DOHH2 (cell line): ENCODE measurements at regions not wholly inside any gene's neighbourhood (a gene's known extent, or its start where the extent isn't known, plus 50 kb on each side); places are given as distances from the start of the nearest gene placed in this dataset.

Experiments used
- H3F3A ChIP-seq: fragments of 200-600 bp; sonication (generic), shearing (Covaris generic); 2 replicates; pipeline ENCODE4 v1.6.0; 2016; ENCODE audit warnings: antibody characterized with exemption, mild to moderate bottlenecking; ENCODE audit not compliant: control insufficient read depth, insufficient read depth
- H3K27ac ChIP-seq: fragments of 200-600 bp; sonication (generic); 2 replicates; pipeline ENCODE4 v1.5.1; 2014; ENCODE audit warnings: low read depth, mild to moderate bottlenecking, low read length, moderate library complexity
- H3K27me3 ChIP-seq: fragments of 200-600 bp; sonication (generic); 2 replicates; pipeline ENCODE4 v1.6.1; 2014; ENCODE audit warnings: mild to moderate bottlenecking, low read length, mixed read lengths; ENCODE audit not compliant: control insufficient read depth
- H3K36me3 ChIP-seq: fragments of 200-600 bp; sonication (generic); 2 replicates; pipeline ENCODE4 v1.6.1; 2014; ENCODE audit warnings: mild to moderate bottlenecking, low read length, moderate library complexity, mixed read lengths; ENCODE audit not compliant: control insufficient read depth
- H3K4me1 ChIP-seq: fragments of 200-600 bp; sonication (generic); 2 replicates; pipeline ENCODE4 v1.6.1; 2014; ENCODE audit warnings: mild to moderate bottlenecking, low read length, mixed read lengths; ENCODE audit not compliant: control insufficient read depth
- H3K4me2 ChIP-seq: fragments of 200-600 bp; sonication (generic); 2 replicates; pipeline ENCODE4 v1.6.0; 2014; ENCODE audit warnings: mild to moderate bottlenecking, low read length, moderate library complexity
- H3K4me3 ChIP-seq: fragments of 200-600 bp; sonication (generic); 2 replicates; pipeline ENCODE4 v1.5.1; 2014; ENCODE audit warnings: mild to moderate bottlenecking, low read length, mixed read lengths
- H3K79me2 ChIP-seq: fragments of 200-600 bp; sonication (generic); 2 replicates; pipeline ENCODE4 v1.6.1; 2014; ENCODE audit warnings: mild to moderate bottlenecking, low read length, mixed read lengths; ENCODE audit not compliant: control insufficient read depth
- H3K9me2 ChIP-seq: fragments of 200-600 bp; sonication (generic); replicated peaks from 2 replicates; pipeline ENCODE4 v1.6.1; 2014; ENCODE audit warnings: mild to moderate bottlenecking, low read length, mixed read lengths; ENCODE audit not compliant: control insufficient read depth
- H3K9me3 ChIP-seq: fragments of 200-600 bp; sonication (generic); 2 replicates; pipeline ENCODE4 v1.6.1; 2014; ENCODE audit warnings: antibody characterized with exemption, low read length, mixed read lengths; ENCODE audit not compliant: control insufficient read depth, insufficient read depth
- H4K20me1 ChIP-seq: fragments of 200-600 bp; sonication (generic); 2 replicates; pipeline ENCODE4 v1.6.0; 2014; ENCODE audit warnings: low read depth, mild to moderate bottlenecking, antibody characterized with exemption, low read length, moderate library complexity; ENCODE audit not compliant: control insufficient read depth, insufficient read depth
- EZH2phosphoT487 ChIP-seq: fragments of 200-600 bp; sonication (generic); IDR thresholded peaks from 2 replicates; pipeline ENCODE4 v1.6.1; 2017; ENCODE audit warnings: borderline replicate concordance, mild to moderate bottlenecking, antibody characterized with exemption, low read length, moderate library complexity, mixed read lengths
- TF ChIP-seq, protein P1 (sequence below): fragments of 200-600 bp; sonication (generic); IDR thresholded peaks from one replicate; pipeline ENCODE4 v1.5.1; 2014; ENCODE audit warnings: antibody characterized with exemption, mild to moderate bottlenecking, low read depth, low read length; ENCODE audit not compliant: poor library complexity, severe bottlenecking

GRCh38 chr14:100967930-100968329 lies 64.4 kb upstream of the RTL1 start:
- no peak for TF ChIP-seq EZH2phosphoT487
- TF ChIP-seq, protein P1, sequence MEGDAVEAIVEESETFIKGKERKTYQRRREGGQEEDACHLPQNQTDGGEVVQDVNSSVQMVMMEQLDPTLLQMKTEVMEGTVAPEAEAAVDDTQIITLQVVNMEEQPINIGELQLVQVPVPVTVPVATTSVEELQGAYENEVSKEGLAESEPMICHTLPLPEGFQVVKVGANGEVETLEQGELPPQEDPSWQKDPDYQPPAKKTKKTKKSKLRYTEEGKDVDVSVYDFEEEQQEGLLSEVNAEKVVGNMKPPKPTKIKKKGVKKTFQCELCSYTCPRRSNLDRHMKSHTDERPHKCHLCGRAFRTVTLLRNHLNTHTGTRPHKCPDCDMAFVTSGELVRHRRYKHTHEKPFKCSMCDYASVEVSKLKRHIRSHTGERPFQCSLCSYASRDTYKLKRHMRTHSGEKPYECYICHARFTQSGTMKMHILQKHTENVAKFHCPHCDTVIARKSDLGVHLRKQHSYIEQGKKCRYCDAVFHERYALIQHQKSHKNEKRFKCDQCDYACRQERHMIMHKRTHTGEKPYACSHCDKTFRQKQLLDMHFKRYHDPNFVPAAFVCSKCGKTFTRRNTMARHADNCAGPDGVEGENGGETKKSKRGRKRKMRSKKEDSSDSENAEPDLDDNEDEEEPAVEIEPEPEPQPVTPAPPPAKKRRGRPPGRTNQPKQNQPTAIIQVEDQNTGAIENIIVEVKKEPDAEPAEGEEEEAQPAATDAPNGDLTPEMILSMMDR: no peak
- no peaks in the 10 kb centered on the region for H3F3A ChIP-seq
- no peak overlapping the region for H3K4me2 ChIP-seq
- no peak overlapping the region for H3K27ac ChIP-seq
- no peaks in the 10 kb centered on the region; the same call in 1 of the 2 replicates for H3K27me3 ChIP-seq
- no peaks in the 10 kb centered on the region for H4K20me1 ChIP-seq
- no peaks in the 10 kb centered on the region for H3K4me1 ChIP-seq
- no peak overlapping the region for H3K4me3 ChIP-seq
- H3K79me2 ChIP-seq: no peaks in the 10 kb centered on the region
- H3K9me3 ChIP-seq: no peaks in the 10 kb centered on the region
- H3K36me3 ChIP-seq: no peaks in the 10 kb centered on the region
- no peaks in the 10 kb centered on the region for H3K9me2 ChIP-seq

- Histone ChIP-seq H3K36me3 (no peaks in the 10 kb centered on the region), H3F3A (no peaks in the 10 kb centered on the region), H3K27me3 (no peaks in the 10 kb centered on the region; the same call in 1 of the 2 replicates)
These were observed 68.8 kb upstream of the RTL1 start for GRCh38 chr14:100972118-100972897.

GRCh38 chr14:100975671-100976070 lies 72.1 kb upstream of the RTL1 start:
- H3K4me3 ChIP-seq: no peak overlapping the region
- H3K36me3 ChIP-seq: no peaks in the 10 kb centered on the region
- TF ChIP-seq, protein P1: no peak
- no peak for TF ChIP-seq EZH2phosphoT487
- H3K27ac ChIP-seq: no peak overlapping the region
- H3K9me3 ChIP-seq: no peaks in the 10 kb centered on the region
- no peaks in the 10 kb centered on the region for H3K79me2 ChIP-seq
- H3F3A ChIP-seq: no peaks in the 10 kb centered on the region
- no peaks in the 10 kb centered on the region for H4K20me1 ChIP-seq
- H3K9me2 ChIP-seq: no peaks in the 10 kb centered on the region
- no peaks in the 10 kb centered on the region for H3K27me3 ChIP-seq
- H3K4me1 ChIP-seq: no peaks in the 10 kb centered on the region
- no peak overlapping the region for H3K4me2 ChIP-seq

More at GRCh38 chr14:100972118-100972897, 68.8 kb upstream of the RTL1 start:
- H3K9me2 ChIP-seq: no peaks in the 10 kb centered on the region
- H4K20me1 ChIP-seq: no peaks in the 10 kb centered on the region
- H3K27ac ChIP-seq: no peak overlapping the region
- TF ChIP-seq, protein P1: no peak
- TF ChIP-seq EZH2phosphoT487: no peak
- no peaks in the 10 kb centered on the region for H3K79me2 ChIP-seq
- H3K4me2 ChIP-seq: no peak overlapping the region
- H3K9me3 ChIP-seq: no peaks in the 10 kb centered on the region
- no peak overlapping the region for H3K4me3 ChIP-seq
- H3K4me1 ChIP-seq: no peaks in the 10 kb centered on the region
